HuH-7 (cell line): ENCODE measurements at regions not wholly inside any gene's neighbourhood (a gene's known extent, or its start where the extent isn't known, plus 50 kb on each side); places are given as distances from the start of the nearest gene placed in this dataset.

ENCODE experiments used
- DNase-seq: peaks from one replicate; pipeline ENCODE4 v3.0.0; 2011; ENCODE audit warnings: low spot score

DNA sequence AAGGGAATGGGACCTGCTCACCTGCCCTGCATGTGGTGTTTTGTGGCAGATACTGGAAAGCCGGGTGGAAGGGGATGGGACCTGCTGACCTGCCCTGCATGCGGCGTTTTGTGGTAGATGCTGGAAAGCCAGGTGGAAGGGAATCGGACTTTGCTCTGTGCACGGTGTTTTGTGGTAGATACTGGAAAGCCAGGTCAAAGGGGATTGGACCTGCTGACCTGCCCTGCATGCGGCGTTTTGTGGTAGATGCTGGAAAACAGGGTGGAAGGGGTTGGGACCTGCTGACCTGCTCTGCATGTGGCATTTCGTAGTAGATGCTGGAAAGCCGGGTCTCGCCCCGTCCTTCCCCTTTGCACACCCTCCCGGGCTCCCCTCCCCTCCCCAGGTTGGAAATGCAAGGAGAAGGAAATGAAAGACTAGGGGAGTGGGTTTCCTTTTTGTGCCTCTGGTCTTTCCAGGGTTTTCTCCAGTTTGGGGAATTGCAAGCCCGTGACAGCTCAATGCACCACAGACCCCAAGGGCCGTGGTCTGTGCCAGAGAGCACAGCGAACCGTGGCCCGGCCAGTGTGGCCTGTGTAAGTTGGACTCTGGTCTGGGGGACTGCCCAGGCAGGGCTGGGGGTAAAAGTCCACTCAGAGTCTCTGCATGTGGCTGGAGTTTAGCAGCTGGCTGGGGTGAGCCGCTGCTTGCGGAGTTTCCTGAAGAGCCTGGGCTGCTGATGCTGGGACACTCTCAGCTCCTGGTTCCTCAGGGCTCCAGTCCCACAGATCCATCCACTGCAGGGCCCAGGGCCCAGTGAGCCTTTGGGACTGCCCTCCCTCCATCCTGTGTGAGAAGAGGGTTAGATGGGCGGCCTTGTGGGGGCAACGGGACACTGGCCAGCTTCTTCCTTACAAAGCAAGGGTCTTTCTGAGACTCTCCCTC lies 105.5 kb downstream of the CRYAA start:
- peak; percentile 81 for DNase-seq

DNA sequence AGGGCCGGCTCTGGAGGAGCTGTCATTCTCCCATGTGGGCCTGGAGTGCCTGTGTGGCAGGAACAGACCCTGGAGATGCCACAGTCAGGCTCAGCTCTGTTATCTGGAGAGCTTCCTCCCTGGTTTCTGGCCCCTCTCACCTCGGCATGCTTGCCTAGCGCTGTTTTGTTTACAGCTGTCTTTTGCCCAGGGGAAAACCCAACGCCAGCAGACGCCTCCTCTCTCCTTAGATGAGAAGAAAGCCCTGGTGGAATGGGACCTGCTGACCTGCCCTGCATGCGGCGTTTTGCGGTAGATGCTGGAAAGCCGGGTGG lies 104.9 kb downstream of the CRYAA start:
- DNase-seq = peak; percentile 80

DNA sequence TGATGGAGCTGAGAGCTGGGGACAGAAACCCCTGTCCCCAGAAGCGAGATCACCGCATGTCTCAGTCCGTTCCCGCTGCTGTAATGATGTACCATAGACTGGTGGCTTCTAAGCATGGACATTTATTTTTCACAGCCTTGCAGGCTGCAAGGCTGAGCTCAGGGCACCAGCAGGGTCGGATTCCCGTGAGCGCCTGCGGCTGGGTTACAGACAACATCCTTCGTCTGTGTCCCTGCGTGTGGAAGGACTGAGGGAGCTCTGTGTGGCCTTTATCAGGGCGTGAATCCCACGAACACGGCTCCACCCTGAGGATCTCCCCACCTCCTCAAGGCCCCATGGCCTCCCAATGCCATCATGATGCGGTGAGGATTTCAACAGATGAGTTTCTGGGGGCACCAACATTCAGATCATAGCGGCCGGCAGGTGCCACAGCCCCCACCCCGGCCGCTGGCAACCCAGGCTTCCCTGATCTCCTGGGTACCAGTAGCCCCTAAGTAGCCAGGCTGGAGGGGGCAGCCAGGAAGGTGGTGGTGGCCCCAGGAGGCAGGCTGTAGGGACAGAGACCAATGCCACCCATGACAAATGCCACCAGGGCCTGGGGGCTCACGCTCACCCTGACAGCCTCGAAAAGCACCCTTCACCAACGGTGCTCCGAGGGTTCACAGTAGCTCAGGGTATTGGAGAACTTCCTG lies 104.4 kb downstream of the CRYAA start:
- no peak for DNase-seq

DNA sequence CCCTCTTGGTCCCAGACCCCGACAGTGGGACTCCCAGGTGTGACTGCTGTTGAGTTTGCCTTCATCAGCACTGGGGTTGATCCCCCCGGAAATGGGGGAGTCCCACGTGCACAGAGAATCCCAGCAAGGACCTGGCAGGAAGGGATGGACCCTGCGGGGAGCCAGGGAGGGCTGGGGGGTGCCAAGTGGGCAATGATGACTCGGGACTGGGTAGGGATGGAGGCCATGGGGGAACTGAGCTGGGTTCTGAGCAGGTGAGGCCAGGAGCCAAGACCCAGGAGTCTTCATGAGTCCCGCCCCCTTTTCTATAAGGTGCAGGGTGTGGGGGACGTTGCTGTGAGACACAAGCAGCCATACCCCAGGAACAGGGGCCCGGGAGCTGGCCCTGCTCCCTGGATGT lies 103.8 kb downstream of the CRYAA start:
- DNase-seq = no peak

DNA sequence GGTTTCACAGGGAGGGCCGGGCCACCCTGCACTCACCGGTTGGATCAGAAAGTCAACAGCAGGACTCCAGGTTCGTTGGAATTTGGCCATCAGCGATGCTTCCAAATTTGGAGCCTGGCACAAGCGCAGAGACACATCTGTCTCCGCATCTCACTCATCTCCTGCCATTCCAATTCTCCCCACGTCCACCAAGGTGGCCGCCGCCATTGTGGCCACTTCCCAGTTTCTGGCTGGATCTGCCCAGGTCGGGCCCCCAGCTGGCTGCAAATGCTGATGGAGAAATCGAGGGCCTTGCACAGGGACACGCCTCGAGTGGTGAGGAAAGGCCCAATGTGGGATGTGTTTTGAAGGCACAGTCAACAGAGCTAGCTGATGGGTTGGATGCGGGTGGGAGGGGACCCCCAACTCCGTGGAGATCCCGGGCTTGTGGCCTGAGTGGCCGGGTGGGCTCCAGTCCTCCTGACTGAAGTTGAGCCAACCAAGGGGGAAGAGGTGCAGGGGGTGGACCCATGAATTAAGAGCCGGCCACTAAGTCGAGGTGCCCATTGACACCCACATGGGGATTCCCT lies 102.7 kb downstream of the CRYAA start:
- DNase-seq = no peak

DNA sequence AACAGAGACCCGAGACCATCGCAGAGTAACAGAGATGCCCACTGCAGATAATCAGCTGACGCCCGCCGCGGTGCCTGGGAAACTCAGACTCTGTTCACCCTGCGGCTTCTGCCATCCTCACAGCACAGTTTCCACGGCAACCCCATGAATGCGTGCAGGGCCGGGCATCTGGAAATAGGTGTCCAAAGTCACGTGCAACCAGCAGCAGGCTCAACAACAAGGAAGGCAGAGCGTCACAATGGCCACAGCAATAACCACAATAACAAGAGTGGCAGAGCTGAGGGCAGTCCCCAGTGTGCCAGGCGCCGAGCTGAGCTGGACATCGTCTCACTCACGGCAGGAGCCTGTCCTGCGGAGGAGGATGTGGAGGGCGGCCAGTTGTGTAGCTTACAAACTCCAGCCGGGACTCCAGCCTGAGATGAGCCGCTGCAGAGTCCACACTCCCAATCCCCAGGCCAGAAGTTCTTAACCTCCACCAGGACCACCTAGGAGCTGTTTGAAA lies 102.0 kb downstream of the CRYAA start:
- DNase-seq = no peak

DNA sequence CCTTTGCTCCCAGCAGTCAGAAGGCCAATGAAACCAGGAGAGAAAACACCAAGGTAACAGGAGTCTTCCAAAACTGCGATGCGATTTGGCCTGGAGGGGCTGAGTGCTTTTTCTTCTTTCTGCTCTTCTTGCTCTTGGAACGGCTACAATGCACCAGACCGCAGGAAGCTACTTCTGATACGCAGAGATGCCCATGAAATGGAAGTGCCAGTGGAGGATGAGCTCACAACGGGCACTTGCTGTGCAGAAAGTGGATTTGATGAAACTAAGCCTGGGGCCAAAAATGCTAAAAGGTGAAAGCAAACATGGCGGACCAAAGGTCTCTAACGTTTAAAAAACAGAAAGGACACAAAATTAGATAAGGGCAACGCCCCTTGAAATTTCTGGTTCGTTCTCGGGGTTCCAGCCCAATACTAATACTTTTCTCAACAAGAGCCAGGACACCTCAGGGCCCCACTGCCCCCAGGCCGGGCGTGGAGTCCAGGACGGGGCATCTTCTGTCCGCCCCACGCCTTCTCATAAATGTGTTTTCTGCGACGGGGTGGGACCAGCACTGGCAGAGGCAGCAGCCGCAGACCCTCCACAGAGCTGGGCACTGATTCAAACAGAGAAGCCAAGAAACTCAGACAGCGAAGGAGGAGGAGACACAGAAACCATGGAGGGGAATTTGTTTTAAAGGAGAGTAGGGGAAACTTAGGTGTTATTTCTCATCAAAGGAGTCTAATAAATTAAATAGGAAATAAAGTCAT lies 101.3 kb downstream of the CRYAA start:
- DNase-seq = no peak

DNA sequence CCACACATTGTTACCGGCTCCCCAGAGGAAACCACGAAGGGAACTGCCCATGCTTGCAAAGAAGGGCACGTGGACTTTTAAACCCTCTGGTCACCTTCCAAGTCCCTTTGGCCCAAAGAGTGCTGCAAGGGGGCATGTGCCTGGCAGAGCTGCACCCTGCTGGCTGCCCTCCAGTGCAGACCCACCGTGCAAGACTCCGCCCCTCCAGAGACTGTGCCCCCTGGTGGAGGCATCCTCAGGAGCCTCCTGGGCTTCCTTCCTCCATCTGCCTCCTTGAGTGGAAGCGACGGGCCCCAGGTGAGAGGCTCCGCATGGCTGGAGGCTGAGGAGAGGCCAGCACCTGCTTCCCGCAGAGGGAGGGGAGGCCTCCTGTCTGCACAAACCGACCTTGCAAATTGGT lies 100.6 kb downstream of the CRYAA start:
- DNase-seq = no peak

DNA sequence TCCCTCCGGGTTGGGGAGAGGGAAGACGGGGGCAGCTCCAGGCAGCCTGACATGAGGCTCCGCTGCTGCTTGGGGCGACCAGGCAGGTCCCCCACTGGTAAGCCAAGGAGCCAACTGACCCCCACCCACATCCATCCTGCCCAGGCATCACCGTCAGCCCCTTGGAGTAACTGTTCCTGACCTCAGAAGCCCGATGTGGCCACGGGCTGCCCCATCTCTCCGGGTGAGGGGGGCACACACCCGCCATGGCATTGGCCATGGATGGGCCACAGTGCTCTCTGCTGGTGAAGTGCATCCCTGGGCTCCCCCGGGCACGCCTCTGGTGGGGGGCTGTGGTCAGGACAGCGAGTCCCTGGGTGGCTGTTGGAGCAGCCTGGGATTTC lies 100.0 kb downstream of the CRYAA start:
- no peak for DNase-seq

DNA sequence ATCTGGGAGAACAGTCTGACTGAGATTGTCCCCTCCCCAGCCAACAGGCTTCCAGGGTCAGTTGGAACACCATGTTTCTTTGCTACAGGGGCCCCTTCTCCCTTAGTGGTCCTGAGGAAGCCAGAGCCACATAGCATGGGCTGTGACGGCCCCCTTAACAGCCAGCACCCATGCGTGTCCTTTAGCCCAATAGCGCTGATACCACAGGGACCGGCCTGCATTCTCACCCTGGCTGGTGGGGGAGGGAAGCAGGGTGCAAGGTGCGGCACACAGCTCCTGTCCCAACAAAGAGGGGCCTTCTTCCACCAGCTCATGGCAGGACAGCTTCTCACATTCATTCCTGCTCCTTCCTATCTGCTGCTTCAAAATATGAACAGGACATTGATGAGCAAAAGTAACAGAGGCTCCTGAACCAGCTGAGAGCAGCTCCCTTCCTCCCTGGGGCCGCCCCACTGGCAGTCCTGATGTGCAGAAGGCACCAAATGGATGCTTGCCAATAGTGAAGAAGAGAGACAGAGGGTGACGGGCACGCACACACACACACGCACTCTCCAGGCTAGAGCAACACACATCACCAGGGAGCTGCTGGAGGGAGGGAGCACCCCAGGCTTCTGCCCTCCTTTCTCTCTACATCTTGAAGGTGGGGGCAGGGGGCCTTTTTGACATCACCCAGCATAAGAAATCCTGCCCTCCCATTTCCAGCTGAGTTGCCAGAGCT lies 99.4 kb downstream of the CRYAA start:
- DNase-seq = no peak

DNA sequence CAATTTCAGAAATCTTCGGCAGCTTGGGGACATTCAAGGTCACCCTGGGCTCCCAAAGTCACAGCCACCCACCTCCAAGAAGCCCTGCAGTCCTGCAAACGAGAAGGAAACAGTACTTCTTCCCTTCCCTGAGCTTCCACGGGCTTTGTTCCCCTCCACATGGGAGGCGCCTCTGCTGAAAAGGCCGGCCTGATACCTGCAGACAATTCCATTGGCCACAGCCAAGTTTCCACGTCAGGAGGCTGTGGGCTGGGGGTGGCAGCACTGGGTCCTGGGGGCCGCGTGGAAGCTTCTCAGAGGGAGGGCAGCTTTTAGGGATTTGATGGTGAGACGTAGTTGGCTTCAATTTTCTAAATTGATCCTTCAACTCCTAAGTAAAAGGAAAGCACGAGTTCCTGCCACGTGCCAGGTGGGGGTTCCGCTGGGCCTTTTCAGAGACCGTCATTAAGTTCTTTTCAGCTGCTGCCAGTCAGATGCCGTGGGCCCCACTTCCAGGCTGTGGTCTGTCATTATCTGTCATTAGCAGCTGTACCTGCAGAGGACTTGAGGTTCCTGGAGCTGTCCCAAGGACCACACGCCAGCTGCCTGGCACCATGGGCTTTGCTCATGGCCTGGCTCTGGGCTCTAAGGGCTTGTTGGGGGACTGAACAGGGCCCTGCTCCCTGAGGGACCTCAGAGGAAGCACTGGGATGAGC lies 98.7 kb downstream of the CRYAA start:
- no peak for DNase-seq

DNA sequence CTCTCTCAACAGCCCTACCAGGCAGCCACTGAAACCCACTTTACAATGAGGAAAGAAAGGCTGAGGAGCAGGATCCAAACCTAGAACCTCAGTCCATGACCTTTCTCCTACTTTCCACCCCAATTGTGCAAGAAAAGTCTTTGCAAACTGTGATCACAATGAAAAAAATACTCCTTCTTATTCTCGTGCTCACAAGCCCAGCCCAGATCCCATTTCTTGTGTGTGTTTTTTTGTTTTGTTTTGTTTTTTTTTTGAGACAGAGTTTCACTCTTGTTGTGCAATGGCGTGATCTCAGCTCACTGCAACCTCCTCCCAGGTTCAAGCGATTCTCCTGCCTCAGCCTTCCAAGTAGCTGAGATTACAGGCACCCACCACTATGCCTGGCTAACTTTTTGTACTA lies 97.7 kb downstream of the CRYAA start:
- no peak for DNase-seq

DNA sequence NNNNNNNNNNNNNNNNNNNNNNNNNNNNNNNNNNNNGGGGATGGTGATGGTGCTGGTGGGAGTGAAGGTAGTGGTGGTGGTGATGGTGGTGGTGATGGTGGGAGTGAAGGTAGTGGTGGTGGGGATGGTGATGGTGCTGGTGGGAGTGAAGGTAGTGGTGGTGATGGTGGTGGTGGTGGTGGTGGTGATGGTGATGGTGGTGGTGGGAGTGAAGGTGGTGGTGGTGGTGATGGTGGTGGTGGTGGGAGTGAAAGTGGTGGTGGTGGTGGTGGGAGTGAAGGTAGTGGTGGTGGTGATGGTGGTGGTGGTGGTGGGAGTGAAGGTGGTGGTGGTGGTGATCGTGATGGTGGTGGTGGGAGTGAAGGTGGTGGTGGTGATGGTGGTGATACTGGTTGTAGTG lies 93.6 kb downstream of the CRYAA start:
- no peak for DNase-seq
